ENCODE measurements at regions not wholly inside any gene's neighbourhood (a gene's known extent, or its start where the extent isn't known, plus 50 kb on each side); places are given as distances from the start of the nearest gene placed in this dataset.
"Not testable (repeated sequence)": the region's sequence is repeated elsewhere in the genome, so short reads cannot be mapped to it uniquely, and the experiment has no call there.

- not testable (repeated sequence) for TF ChIP-seq EZH2phosphoT487 (IDR thresholded peaks at IDR 0.05; ENCODE audit: insufficient read depth, low read depth); EZH2 (IDR thresholded peaks at IDR 0.05; ENCODE audit: insufficient read depth, poor library complexity, severe bottlenecking)
Observed at GRCh38 chr1:120356170-120356569, 58.7 kb upstream of the NBPF8 start.
